ENCODE measurements at regions not wholly inside any gene's neighbourhood (a gene's known extent, or its start where the extent isn't known, plus 50 kb on each side); places are given as distances from the start of the nearest gene placed in this dataset.

- H3K36me3 ChIP-seq (ENCODE audit: control insufficient read depth, insufficient read depth, low read length), result no peaks in the 10 kb centered on the region
- peaks cover 9 to 18% of the 10 kb centered on the region in 2 donors for H3K4me1 Mint-ChIP-seq
- H3K27ac Mint-ChIP-seq, result peak overlapping the region; percentile 62 to 86
- DNase-seq (peak; percentile 94), ATAC-seq (peak; percentile 93 to 97 (median 93))
- no peaks in the 10 kb centered on the region for H3K9me3 ChIP-seq (ENCODE audit: control insufficient read depth, insufficient read depth, low read length)
- H3K27ac ChIP-seq (ENCODE audit: low read length), result peak overlapping the region; percentile 83
- H3K4me1 ChIP-seq (ENCODE audit: control insufficient read depth, insufficient read depth, low read length), result peaks cover 22% of the 10 kb centered on the region
- WGBS (ENCODE audit: insufficient coverage), result 1% methylated on average over 100 of the region's 100 CpGs
- TF ChIP-seq, protein P1, sequence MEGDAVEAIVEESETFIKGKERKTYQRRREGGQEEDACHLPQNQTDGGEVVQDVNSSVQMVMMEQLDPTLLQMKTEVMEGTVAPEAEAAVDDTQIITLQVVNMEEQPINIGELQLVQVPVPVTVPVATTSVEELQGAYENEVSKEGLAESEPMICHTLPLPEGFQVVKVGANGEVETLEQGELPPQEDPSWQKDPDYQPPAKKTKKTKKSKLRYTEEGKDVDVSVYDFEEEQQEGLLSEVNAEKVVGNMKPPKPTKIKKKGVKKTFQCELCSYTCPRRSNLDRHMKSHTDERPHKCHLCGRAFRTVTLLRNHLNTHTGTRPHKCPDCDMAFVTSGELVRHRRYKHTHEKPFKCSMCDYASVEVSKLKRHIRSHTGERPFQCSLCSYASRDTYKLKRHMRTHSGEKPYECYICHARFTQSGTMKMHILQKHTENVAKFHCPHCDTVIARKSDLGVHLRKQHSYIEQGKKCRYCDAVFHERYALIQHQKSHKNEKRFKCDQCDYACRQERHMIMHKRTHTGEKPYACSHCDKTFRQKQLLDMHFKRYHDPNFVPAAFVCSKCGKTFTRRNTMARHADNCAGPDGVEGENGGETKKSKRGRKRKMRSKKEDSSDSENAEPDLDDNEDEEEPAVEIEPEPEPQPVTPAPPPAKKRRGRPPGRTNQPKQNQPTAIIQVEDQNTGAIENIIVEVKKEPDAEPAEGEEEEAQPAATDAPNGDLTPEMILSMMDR (IDR thresholded peaks at IDR 0.05), result peak; percentile 53
- no peaks in the 10 kb centered on the region for H3K27me3 ChIP-seq (ENCODE audit: control insufficient read depth, insufficient read depth, low read length)
- peak overlapping the region; percentile 89 for H3K4me3 ChIP-seq (ENCODE audit: low read length)
- no peaks in the 10 kb centered on the region for H3K36me3 Mint-ChIP-seq
- intact Hi-C loops (cut with micrococcal nuclease), result loop anchor here (1.0 to 10.0 kb wide), 4 partner anchors 1181 to 1416 kb away; no protein-coding TSS in a partner anchor
- H3K27me3 Mint-ChIP-seq (ENCODE audit: low read depth in 2 of 2), result no peaks in the 10 kb centered on the region
- H3K9me3 Mint-ChIP-seq, result no peaks in the 10 kb centered on the region
- peak overlapping the region; percentile 88 for H3K4me3 Mint-ChIP-seq
Observed at GRCh38 chr6:14210663-14211561, 93.3 kb downstream of the CD83 start.

- TF ChIP-seq, protein P1 (IDR thresholded peaks at IDR 0.05), result no peak
- Histone ChIP-seq H3K4me3 (ENCODE audit: low read length) (peak overlapping the region; percentile 54), H3K36me3 (ENCODE audit: control insufficient read depth, insufficient read depth, low read length) (no peaks in the 10 kb centered on the region), H3K27ac (ENCODE audit: low read length) (peak overlapping the region; percentile 71), H3K4me1 (ENCODE audit: control insufficient read depth, insufficient read depth, low read length) (peaks cover 22% of the 10 kb centered on the region), H3K27me3 (ENCODE audit: control insufficient read depth, insufficient read depth, low read length) (no peaks in the 10 kb centered on the region), H3K9me3 (ENCODE audit: control insufficient read depth, insufficient read depth, low read length) (no peaks in the 10 kb centered on the region)
- intact Hi-C loops (cut with micrococcal nuclease), result loop anchor here (1.0 to 10.0 kb wide), 4 partner anchors 1181 to 1415 kb away; no protein-coding TSS in a partner anchor
- Mint-ChIP-seq H3K36me3 (no peaks in the 10 kb centered on the region), H3K4me3 (peak overlapping the region; percentile 88), H3K9me3 (no peaks in the 10 kb centered on the region), H3K4me1 (peaks cover 9 to 18% of the 10 kb centered on the region in 2 donors), H3K27me3 (ENCODE audit: low read depth in 2 of 2) (no peaks in the 10 kb centered on the region), H3K27ac (peak overlapping the region in 1 of 2 donors; percentile 86)
- DNase-seq (no peak), ATAC-seq (peak; percentile 4 to 21 (median 6))
- 28% methylated on average over 20 of the region's 20 CpGs for WGBS (ENCODE audit: insufficient coverage)
Observed at GRCh38 chr6:14211562-14211942, 94.0 kb downstream of the CD83 start.

- Mint-ChIP-seq H3K36me3 (no peaks in the 10 kb centered on the region), H3K4me3 (peak overlapping the region; percentile 88), H3K27ac (peak overlapping the region in 1 of 2 donors; percentile 86), H3K4me1 (peaks cover 9 to 18% of the 10 kb centered on the region in 2 donors), H3K9me3 (no peaks in the 10 kb centered on the region), H3K27me3 (ENCODE audit: low read depth in 2 of 2) (no peaks in the 10 kb centered on the region)
- 89% methylated on average over 8 of the region's 8 CpGs for WGBS (ENCODE audit: insufficient coverage)
- no peaks in the 10 kb centered on the region for H3K27me3 ChIP-seq (ENCODE audit: control insufficient read depth, insufficient read depth, low read length)
- no peaks in the 10 kb centered on the region for H3K36me3 ChIP-seq (ENCODE audit: control insufficient read depth, insufficient read depth, low read length)
- no peak overlapping the region for H3K4me3 ChIP-seq (ENCODE audit: low read length)
- H3K9me3 ChIP-seq (ENCODE audit: control insufficient read depth, insufficient read depth, low read length), result no peaks in the 10 kb centered on the region
- no peak overlapping the region for H3K27ac ChIP-seq (ENCODE audit: low read length)
- intact Hi-C loops (cut with micrococcal nuclease), result loop anchor here (5.0 to 10.0 kb wide), 2 partner anchors 1180 to 1233 kb away; no protein-coding TSS in a partner anchor
- peaks cover 22% of the 10 kb centered on the region for H3K4me1 ChIP-seq (ENCODE audit: control insufficient read depth, insufficient read depth, low read length)
- TF ChIP-seq, protein P1 (IDR thresholded peaks at IDR 0.05), result no peak
- peak in 1 of 2 donors; percentile 8 for DNase-seq
- no peak for ATAC-seq
Observed at GRCh38 chr6:14212020-14212419, 94.4 kb downstream of the CD83 start.
